Esophagus squamous epithelium (tissue), 4 donors: ENCODE measurements at regions not wholly inside any gene's neighbourhood (a gene's known extent, or its start where the extent isn't known, plus 50 kb on each side); places are given as distances from the start of the nearest gene placed in this dataset.

Experiments
- CTCF ChIP-seq, 6 experiments: fragments of 450-650 bp in 4 of 6; fragments of 200-600 bp in 2 of 6; sonication (generic) in 2 of 6; IDR thresholded peaks; one replicate each; pipeline ENCODE4 v1.5.1; 2016 to 2019; ENCODE audit warnings: antibody characterized with exemption in 6 of 6, mild to moderate bottlenecking in 4 of 6, moderate library complexity in 4 of 6
- POLR2A ChIP-seq, 4 donors: fragments of 450-650 bp; IDR thresholded peaks; one replicate each; pipeline ENCODE4 v1.6.1; 2017; ENCODE audit warnings: antibody characterized with exemption in 4 of 4, mild to moderate bottlenecking in 4 of 4, moderate library complexity in 3 of 4

- TF ChIP-seq POLR2A (IDR thresholded peaks at IDR 0.05) = no peak
- no peak for TF ChIP-seq CTCF (IDR thresholded peaks at IDR 0.05)
These were observed 97.0 kb upstream of the ATL2 start for GRCh38 chr2:38474021-38474456.
